GM12875 (cell line): ENCODE measurements at regions not wholly inside any gene's neighbourhood (a gene's known extent, or its start where the extent isn't known, plus 50 kb on each side); places are given as distances from the start of the nearest gene placed in this dataset.
"Not testable (repeated sequence)": the region's sequence is repeated elsewhere in the genome, so short reads cannot be mapped to it uniquely, and the experiment has no call there.

ENCODE experiments used
- H3K4me3 ChIP-seq: one replicate; pipeline ENCODE4 v1.5.1; 2011; ENCODE audit warnings: low read depth, low read length, control low read depth
- CTCF ChIP-seq: IDR thresholded peaks from 2 replicates; pipeline ENCODE4 v1.5.1; 2011; ENCODE audit warnings: low read depth, mild to moderate bottlenecking, control low read depth, inconsistent platforms, low read length, moderate library complexity, borderline replicate concordance; ENCODE audit not compliant: insufficient read depth

- TF ChIP-seq CTCF, result no peak
- H3K4me3 ChIP-seq, result no peak overlapping the region
Observed at GRCh38 chr3:31193429-31193828, 299.0 kb upstream of the GADL1 start.

GRCh38 chr3:31193871-31194270 is 299.4 kb upstream of the GADL1 start:
- no peak overlapping the region for H3K4me3 ChIP-seq
- no peak for TF ChIP-seq CTCF

- no peak for TF ChIP-seq CTCF
- no peak overlapping the region for H3K4me3 ChIP-seq
Observed at GRCh38 chr3:31196261-31196660, 301.8 kb upstream of the GADL1 start.

DNA sequence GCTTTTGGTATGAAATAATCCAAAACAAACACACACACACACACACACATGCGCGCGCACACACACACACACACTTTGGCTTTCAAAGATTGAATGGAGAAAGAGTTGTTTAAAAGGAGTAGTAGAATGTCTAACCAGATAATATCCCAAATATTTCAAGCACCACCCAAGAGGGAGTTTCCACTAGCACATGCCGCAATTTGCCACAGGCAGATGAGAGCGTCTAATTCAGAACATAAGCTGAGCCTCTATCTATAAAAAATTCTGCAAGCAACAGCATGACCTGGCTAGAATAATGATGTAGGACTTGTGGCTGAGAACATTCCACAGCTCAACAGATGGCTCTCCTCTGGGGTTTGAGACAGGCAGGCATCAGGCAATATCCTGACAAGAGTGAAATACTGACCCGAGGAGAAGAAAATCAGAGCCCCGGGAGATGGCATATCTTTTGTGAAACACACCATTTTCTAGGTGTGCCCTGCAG is 302.5 kb upstream of the GADL1 start:
- H3K4me3 ChIP-seq, result no peak overlapping the region
- TF ChIP-seq CTCF, result no peak

DNA sequence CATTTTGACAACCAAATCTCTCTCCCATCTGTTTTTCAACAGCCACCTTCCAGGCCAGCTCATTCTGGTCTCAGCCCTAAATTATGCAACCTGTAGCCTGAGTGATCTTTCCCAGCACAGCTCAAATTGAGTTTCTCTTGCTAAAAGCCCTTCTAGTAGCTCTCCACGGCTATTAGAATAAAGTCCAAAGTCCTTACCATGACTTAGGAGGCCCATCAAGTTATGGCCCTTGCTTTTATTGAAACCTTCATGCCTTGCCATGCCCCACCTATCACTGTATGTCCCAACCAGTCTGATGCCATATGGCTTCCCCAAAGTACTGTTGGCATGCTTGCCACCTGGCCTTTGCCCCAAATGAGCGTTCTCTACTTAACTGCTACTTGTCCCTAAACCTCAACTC is 303.5 kb upstream of the GADL1 start:
- no peak for TF ChIP-seq CTCF
- H3K4me3 ChIP-seq, result no peak overlapping the region

- H3K4me3 ChIP-seq, result no peak overlapping the region
- no peak for TF ChIP-seq CTCF
Observed at GRCh38 chr3:31198890-31199289, 304.4 kb upstream of the GADL1 start.

DNA sequence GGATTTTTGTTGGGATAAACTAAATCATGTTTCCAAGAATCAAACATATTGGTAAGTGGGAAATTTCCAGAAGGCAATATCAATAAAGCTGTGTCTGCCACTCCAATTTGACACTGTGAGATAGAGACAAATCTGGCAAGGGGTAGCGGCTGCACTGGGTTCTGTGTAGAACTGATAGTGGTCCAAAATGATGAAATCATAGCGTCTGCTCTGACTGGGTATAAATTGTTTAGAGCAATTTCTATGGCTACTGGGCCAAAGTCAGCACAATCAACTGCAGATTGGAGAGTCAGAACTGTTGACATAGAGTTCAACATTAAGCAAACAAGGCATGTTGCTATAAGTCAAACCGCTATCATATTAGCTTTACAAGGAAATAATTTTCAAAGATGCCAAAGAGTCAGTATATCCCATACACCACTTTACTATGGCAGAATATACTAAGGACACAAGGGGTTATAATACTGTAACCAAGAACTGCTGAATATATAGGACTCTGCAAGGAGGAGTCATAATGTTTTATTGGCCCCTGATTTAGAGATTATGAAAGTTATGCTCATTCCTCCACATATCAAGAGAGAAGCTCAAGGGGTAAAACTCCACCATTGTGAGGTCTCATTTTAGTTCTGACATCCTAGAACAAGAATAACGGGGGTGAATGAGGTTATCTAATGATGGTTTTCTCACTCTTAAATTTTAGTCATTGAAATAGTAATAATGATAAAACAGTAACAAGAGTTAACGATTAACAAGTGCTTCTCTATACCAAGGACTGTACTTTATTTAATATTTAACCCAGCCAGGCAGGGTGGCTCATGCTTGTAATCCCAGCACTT is 309.7 kb upstream of the GADL1 start:
- TF ChIP-seq CTCF, result no peak
- H3K4me3 ChIP-seq, result no peak overlapping the region

GRCh38 chr3:31204796-31205056 is 310.3 kb upstream of the GADL1 start:
- H3K4me3 ChIP-seq, result not testable (repeated sequence)
